Smooth muscle cell (in vitro differentiated cells): ENCODE measurements at regions not wholly inside any gene's neighbourhood (a gene's known extent, or its start where the extent isn't known, plus 50 kb on each side); places are given as distances from the start of the nearest gene placed in this dataset.

Experiments
- DNase-seq: peaks from one replicate; lab custom pipeline; 2025; ENCODE audit not compliant: unreplicated experiment; lab: John Stamatoyannopoulos, UW
- H2AFZ ChIP-seq: fragments of 200-600 bp; sonication (generic); 2 replicates; pipeline ENCODE4 v1.6.0; 2016; ENCODE audit warnings: antibody characterized with exemption, low read depth, mild to moderate bottlenecking
- H3F3A ChIP-seq: fragments of 200-600 bp; sonication (generic); 2 replicates; pipeline ENCODE4 v1.6.0; 2017; ENCODE audit warnings: antibody characterized with exemption, low read depth
- H3K27ac ChIP-seq: fragments of 200-600 bp; sonication (generic); 2 replicates; pipeline ENCODE4 v1.5.1; 2016; ENCODE audit warnings: low read depth, mild to moderate bottlenecking
- H3K27me3 ChIP-seq: fragments of 200-600 bp; sonication (generic); 2 replicates; pipeline ENCODE4 v1.6.1; 2016; ENCODE audit warnings: low read depth, mild to moderate bottlenecking
- H3K36me3 ChIP-seq: fragments of 200-600 bp; sonication (generic); 2 replicates; pipeline ENCODE4 v1.5.1; 2016; ENCODE audit warnings: low read depth
- H3K4me1 ChIP-seq: fragments of 200-600 bp; sonication (generic); 2 replicates; pipeline ENCODE4 v1.5.1; 2016; ENCODE audit warnings: low read depth
- H3K4me2 ChIP-seq: fragments of 200-600 bp; sonication (generic); 2 replicates; pipeline ENCODE4 v1.6.0; 2016; ENCODE audit warnings: mild to moderate bottlenecking
- H3K4me3 ChIP-seq: fragments of 200-600 bp; sonication (generic); 2 replicates; pipeline ENCODE4 v1.5.1; 2016; ENCODE audit warnings: mild to moderate bottlenecking
- H3K79me2 ChIP-seq: fragments of 200-600 bp; sonication (generic); 2 replicates; pipeline ENCODE4 v1.6.0; 2016; ENCODE audit warnings: low read depth, mild to moderate bottlenecking
- H3K9ac ChIP-seq: fragments of 200-600 bp; sonication (generic); 2 replicates; pipeline ENCODE4 v1.6.0; 2016; ENCODE audit warnings: low read depth
- H3K9me3 ChIP-seq: fragments of 200-600 bp; sonication (generic); replicated peaks from 2 replicates; pipeline ENCODE4 v1.5.1; 2016; ENCODE audit warnings: low read depth
- H4K20me1 ChIP-seq: fragments of 200-600 bp; sonication (generic); 2 replicates; pipeline ENCODE4 v1.6.0; 2016; ENCODE audit warnings: low read depth
- WGBS: methylation state at CpG from one replicate; pipeline ENCODE4 v1.1.7; 2016; ENCODE audit warnings: low lambda C conversion rate; 5-methylcytosine and 5-hydroxymethylcytosine counted together
- TF ChIP-seq, protein P1 (sequence below): fragments of 200-600 bp; sonication (generic); IDR thresholded peaks from 2 replicates; pipeline ENCODE4 v1.5.1; 2017; ENCODE audit warnings: borderline replicate concordance, mild to moderate bottlenecking, antibody characterized with exemption; ENCODE audit not compliant: insufficient read depth, poor library complexity, severe bottlenecking

DNA sequence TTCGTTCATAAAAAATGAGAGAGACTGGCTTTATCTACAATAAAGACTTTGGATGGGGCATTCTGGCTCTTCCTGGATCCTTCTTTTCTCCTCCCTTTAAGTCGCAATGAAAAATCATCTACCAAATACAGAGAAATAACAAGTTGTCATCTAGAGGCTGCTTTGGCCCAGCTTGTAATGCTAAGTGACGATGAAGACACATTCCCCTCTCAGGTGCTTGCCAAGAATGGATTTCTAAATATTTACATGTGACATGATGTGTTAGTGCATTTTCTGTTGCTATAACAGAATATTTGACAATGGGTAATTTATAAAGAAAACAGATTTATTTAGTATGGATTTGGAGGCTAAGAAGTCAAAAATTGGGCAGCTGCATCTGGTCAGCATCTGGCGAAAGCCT, 308.6 kb upstream of the NPVF start:
- Histone ChIP-seq H3K9ac (no peak overlapping the region), H3K4me3 (no peak overlapping the region), H3K27ac (no peak overlapping the region), H3K36me3 (no peaks in the 10 kb centered on the region), H3K4me2 (no peak overlapping the region), H2AFZ (no peak overlapping the region), H3F3A (no peaks in the 10 kb centered on the region), H3K4me1 (no peaks in the 10 kb centered on the region), H3K27me3 (peaks cover 35% of the 10 kb centered on the region), H3K79me2 (no peaks in the 10 kb centered on the region), H3K9me3 (no peaks in the 10 kb centered on the region), H4K20me1 (no peaks in the 10 kb centered on the region)
- DNase-seq: no peak
- WGBS: 88% methylated on average over 4 of the region's 4 CpGs
- TF ChIP-seq, protein P1, sequence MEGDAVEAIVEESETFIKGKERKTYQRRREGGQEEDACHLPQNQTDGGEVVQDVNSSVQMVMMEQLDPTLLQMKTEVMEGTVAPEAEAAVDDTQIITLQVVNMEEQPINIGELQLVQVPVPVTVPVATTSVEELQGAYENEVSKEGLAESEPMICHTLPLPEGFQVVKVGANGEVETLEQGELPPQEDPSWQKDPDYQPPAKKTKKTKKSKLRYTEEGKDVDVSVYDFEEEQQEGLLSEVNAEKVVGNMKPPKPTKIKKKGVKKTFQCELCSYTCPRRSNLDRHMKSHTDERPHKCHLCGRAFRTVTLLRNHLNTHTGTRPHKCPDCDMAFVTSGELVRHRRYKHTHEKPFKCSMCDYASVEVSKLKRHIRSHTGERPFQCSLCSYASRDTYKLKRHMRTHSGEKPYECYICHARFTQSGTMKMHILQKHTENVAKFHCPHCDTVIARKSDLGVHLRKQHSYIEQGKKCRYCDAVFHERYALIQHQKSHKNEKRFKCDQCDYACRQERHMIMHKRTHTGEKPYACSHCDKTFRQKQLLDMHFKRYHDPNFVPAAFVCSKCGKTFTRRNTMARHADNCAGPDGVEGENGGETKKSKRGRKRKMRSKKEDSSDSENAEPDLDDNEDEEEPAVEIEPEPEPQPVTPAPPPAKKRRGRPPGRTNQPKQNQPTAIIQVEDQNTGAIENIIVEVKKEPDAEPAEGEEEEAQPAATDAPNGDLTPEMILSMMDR: no peak

DNA sequence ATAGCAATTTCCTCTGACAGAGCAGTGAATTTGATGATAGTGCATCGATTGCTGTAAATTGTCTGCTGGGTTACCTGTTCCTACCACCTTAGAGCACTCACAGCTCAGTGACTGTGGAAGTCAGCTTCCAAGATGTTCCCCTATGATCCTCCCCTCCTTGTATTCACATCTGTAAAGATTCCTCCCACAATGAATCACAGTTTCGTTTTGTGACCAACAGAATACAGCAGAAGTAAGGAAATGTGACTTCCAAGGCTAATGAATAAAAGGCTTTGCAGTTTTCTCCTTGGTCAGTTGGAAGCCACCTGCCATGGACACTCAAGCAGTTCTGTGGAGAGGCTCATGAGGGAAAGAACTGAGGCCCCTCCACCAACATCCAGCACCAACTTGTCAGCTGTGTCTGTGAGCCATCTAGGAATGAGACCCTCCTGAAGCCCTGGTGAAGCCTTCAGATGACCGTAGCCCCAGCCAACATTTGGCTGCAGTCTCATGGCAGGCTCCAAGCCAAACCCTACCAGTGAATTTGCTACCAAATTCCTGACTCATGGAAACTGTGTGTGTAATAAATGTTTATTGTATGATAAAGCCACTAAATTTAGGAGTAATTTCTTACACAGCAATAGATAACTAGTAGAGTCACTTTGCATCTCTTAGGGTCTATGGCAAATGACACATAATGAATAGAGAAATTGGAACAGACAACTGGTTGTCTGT, 309.5 kb upstream of the NPVF start:
- no peaks in the 10 kb centered on the region for H3K4me1 ChIP-seq
- H3K9ac ChIP-seq: no peak overlapping the region
- no peak overlapping the region for H3K4me2 ChIP-seq
- TF ChIP-seq, protein P1: no peak
- no peaks in the 10 kb centered on the region for H3F3A ChIP-seq
- no peak overlapping the region for H3K27ac ChIP-seq
- WGBS: 89% methylated on average over 3 of the region's 3 CpGs
- H4K20me1 ChIP-seq: no peaks in the 10 kb centered on the region
- H3K27me3 ChIP-seq: peaks cover 35% of the 10 kb centered on the region
- H3K4me3 ChIP-seq: no peak overlapping the region
- H3K36me3 ChIP-seq: no peaks in the 10 kb centered on the region
- no peak for DNase-seq
- H3K79me2 ChIP-seq: no peaks in the 10 kb centered on the region
- no peaks in the 10 kb centered on the region for H3K9me3 ChIP-seq
- no peak overlapping the region for H2AFZ ChIP-seq

DNA sequence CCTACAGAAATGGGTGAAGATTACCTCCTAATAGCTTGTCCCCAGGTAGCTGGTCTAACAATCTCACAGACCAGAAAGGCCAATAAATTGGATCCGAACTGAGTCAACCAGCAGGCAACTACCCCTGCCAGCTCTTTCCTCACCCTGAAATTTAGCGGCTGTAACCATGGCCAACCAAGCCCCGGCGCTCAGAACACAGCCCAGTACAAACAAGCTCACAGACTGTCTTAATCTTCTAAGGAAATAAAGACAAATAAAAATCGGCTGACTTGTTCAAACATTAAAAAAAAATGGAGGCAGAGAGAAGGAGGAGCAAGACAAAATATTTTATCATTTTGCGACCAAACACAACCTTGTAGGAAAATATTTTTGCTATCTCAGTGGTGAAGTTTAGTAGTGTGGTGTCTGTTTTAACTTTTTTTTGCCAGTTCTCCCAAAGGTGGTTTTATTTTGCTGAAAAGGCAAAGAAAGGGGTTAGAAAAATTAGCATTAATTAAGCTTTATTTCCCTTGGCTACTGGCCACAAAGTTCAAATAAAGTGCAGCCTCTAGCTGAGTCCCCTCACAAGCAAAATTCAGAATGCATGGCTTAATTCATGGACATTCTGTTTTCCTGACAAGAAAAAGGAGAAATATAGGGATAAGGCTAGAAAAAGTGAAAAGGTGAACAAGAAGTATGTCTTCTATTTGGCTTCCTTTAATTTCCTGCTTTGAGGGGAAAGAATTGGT, 313.0 kb upstream of the NPVF start:
- H2AFZ ChIP-seq: no peak overlapping the region

More for the DNA sequence above, 313.0 kb upstream of the NPVF start:
- Histone ChIP-seq H3F3A (no peaks in the 10 kb centered on the region), H3K27ac (no peak overlapping the region), H3K4me1 (no peaks in the 10 kb centered on the region), H3K4me3 (no peak overlapping the region), H3K9ac (no peak overlapping the region), H4K20me1 (no peaks in the 10 kb centered on the region), H3K9me3 (no peaks in the 10 kb centered on the region), H3K4me2 (no peak overlapping the region), H3K27me3 (peaks cover 35% of the 10 kb centered on the region), H3K79me2 (no peaks in the 10 kb centered on the region), H3K36me3 (no peaks in the 10 kb centered on the region)
- no peak for DNase-seq
- WGBS: 92% methylated on average over 6 of the region's 6 CpGs
- TF ChIP-seq, protein P1: no peak
